OCI-M2 (cell line): ENCODE measurements at regions not wholly inside any gene's neighbourhood (a gene's known extent, or its start where the extent isn't known, plus 50 kb on each side); places are given as distances from the start of the nearest gene placed in this dataset.

Source experiments
- DNase-seq: peaks from one replicate; lab custom pipeline; 2025; ENCODE audit not compliant: unreplicated experiment; lab: John Stamatoyannopoulos, UW

- DNase-seq: no peak
Measured at GRCh38 chr10:9759596-9759995, 1258.1 kb upstream of the CELF2 start.

- no peak for DNase-seq
Measured at GRCh38 chr10:9762966-9763656, 1254.6 kb upstream of the CELF2 start.

DNA sequence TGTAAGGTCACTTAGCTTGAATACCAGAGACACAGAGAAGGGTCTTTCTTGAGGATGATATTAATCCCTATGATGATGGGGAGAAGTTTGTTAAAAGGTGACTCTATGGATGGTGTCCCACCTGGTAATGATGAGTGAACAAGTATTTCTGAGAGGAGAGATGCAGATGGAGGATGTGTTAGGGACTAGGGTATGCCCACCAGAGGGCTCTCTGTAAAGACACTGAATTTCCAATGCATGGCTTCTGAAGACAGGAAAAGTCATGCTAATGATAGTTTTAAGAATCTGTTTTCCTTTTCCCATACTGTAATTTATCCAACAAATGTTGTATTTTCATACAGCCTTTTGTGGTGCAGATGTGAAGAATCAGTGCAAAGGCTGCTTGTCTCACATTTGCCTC is 1250.9 kb upstream of the CELF2 start:
- no peak for DNase-seq

GRCh38 chr10:9781666-9782065 is 1236.0 kb upstream of the CELF2 start:
- no peak for DNase-seq

GRCh38 chr10:9786101-9786500 is 1231.6 kb upstream of the CELF2 start:
- no peak for DNase-seq

DNA sequence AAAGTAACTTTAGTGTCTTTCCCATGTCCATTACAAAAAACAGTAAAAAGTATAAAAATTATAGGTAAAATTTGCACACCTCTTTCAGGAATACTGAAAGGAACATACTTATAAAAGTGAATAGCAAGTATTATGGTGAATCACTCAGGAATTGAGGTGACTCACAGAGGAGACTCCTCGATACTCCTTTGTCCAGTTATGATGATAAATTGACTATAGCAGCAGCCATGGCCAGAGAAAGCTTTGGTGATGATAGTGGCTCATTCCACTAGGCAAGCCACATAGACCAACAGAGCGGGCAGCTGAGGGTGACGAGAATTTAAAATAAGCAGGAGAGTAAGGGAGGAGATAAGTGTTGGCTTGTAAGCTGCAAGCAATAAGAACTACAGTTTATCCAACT is 1231.1 kb upstream of the CELF2 start:
- no peak for DNase-seq

GRCh38 chr10:9789996-9790395 is 1227.7 kb upstream of the CELF2 start:
- no peak for DNase-seq

DNA sequence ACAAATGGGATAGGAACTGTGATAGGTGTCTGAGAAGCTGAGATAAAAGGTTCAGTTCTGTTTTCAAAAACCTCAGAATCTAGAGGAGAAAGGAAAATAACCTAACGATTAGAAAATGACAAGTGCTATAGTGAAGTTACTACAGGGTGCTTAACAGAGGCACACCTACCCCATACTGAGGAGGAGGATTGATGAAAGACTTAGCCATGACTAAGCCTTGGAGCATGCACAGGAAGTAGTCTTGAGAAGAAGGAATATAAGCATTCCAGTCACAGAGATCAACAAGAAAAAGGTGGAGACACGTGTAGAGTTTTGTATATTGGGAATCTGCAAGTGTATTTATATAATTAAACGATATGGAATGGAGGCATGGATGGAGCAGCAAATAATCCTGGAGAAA is 1225.5 kb upstream of the CELF2 start:
- DNase-seq: no peak

DNA sequence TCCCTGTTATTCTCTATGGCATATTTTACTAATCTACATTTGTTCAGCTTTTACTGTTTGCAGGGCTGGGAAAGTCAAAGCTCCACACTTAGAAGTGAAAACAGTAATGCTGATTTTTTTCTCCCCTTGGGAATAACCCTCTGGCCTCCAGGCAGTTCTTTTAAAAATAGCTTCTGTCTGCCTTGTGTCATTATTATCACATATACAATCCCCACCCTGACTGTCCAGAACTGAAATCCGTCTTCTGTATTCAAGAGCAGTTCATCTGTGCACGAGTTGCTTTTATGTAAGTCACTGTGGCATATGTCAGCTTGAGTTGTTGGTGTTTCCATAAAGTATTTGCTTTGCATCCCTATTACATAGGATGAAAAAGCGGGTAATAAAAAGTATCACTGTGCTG is 1221.1 kb upstream of the CELF2 start:
- DNase-seq: no peak

DNA sequence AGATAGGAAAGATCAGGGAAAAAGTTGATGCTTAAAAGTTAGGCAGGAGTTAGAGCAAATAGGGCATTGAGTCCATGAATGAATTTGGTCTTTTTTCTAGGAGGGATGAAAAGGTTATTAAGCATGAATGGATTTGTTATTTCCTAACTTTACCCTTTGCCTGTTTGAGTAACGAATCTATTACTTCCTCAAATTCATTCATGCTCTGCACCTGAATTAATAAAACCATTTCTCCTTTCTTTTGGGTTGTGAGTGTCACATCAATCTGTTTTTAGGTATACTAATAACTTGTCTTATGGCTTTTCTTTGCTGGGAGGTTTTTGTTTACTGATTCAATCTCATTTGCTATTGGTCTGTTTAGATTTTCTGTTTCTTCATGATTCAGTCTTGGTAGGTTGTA is 1217.7 kb upstream of the CELF2 start:
- no peak for DNase-seq

DNA sequence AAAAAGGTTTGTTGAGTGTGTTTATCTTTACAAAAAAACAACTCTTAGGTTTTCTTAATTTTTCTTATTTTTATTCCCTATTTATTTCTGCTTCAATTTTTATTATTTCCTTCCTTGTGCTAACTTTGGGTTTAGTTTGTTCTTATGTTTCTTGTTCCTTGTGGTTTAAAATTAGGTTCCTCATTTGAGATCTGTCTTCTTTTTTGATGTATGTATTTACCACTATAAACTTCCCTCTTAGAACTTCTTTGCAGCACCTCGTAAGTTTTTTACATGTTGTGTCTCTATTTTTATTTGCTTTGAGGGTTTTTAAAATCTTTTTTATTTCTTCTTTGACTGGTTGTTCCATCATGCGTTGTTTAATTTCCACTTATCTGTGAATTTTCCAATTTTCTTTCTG is 1217.1 kb upstream of the CELF2 start:
- DNase-seq: no peak

GRCh38 chr10:9807846-9808245 is 1209.8 kb upstream of the CELF2 start:
- DNase-seq: peak; percentile 32

GRCh38 chr10:9811601-9812000 is 1206.1 kb upstream of the CELF2 start:
- DNase-seq: no peak

DNA sequence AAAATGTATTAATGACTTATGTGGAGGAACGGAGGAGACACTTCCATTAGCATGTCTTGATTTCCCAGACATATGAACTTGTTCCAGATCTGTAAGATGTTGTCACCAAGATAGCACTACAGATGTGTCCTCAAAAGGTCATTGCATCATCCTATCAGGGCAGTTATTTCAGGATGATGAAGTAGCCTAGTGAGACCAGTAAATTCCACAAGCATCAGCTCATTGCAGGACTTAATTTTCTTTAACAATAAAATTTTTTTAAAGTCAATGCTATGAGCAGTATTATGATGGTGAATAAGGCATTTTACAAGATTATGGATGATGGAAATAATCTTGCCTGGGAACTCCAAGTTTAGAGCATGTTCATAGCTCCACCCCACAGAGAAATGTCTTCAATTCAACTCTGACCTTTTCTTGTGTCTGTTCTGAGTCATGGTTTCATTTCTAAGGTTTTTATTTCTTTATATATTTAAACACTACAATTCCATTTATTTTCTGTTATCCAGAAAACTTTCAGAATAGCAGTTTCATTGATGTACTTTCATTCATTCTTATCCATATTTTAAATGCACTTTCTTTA is 1203.3 kb upstream of the CELF2 start:
- DNase-seq: no peak

GRCh38 chr10:9819756-9820494 is 1197.7 kb upstream of the CELF2 start:
- DNase-seq: no peak

DNA sequence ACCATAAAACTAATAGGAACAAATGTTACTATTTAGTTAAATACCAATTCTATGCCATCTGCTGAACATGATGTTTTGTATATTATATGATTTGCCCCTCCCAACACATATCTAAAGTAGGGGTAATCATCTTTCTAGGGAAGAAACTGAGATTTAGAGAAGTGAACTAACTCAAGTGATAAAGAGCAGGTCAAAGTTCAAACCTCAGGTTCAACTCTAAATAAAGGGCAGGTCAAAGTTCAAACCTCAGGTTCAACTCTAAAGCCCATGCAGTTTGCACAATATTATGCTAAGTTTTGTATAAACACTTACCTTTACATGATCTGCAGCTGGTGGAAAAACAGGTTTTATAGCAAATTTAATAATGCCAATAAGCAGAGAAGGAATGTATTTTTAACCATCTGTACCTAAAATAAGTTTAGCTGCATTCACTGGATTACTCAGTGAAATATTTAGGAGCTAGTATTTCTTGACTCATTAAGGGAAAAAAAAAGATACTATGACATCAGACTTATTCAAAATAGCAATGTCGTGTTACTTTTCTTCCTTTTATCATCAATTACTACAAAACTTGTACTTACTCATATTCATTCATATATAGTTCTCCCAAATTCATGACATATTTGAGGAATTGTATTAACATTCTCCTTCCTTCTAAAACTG is 1194.3 kb upstream of the CELF2 start:
- no peak for DNase-seq

- no peak for DNase-seq
Measured at GRCh38 chr10:9824631-9825071, 1193.0 kb upstream of the CELF2 start.

DNA sequence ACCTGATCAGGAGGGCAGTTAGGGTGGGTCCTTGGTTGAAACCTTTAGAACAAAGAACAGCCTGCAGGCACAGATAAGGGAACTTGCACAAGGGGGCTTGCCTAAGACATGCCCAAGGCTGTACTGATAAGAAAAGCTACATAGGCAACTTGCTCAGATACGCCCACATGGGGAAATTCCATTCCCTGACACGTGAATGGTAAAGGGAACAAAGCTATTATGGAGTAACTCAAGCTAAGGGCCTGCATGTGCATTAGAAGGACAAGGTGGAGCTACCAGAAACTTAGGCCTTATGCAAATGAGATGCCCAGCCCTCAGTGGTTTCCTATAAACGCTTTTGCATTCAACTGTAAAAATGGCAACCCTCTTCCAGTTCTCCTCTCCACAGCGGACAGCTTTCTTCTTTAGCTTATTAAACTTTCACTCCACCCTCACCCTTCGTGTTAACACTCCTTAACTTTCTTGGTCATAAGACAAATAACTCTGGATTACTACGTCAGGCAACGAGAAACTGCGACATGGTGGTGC is 1192.1 kb upstream of the CELF2 start:
- peak; percentile 71 for DNase-seq

DNA sequence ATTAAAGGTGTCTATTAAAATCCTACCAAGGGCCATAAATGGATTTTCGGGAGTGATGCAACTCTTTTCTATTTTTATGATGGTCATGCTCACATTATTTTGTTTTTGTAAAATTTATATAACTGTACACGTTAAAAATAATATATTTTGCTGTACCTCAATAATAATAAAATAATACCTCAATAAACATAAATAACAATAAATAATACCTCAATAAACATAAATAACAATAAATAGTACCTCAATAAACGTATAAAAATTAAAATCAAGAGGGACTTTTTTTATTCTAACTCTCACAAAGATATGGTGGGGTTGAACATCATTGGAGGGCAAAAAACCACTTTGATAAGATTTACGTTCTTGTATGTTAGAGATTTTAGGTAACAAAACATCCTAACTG is 1189.6 kb upstream of the CELF2 start:
- DNase-seq: no peak

DNA sequence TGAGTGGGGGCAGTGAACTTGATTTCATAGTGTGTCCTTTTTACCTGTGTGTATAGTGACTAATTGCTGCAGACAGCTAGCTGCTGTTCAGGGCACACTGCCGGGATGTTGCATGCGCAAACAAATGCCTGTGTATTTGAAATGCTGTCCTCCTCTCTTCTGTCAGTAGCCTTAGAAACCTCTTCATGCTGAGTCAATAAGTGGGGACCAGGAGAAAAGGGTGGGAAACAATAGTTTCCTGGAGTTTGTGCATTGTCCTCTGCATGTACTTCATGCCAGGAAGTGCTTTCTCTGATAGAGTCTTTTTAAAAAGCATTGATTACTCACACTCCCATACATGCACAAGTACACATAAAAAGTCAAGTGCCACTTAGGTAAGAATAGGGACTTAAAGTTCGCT is 1183.7 kb upstream of the CELF2 start:
- DNase-seq: no peak

DNA sequence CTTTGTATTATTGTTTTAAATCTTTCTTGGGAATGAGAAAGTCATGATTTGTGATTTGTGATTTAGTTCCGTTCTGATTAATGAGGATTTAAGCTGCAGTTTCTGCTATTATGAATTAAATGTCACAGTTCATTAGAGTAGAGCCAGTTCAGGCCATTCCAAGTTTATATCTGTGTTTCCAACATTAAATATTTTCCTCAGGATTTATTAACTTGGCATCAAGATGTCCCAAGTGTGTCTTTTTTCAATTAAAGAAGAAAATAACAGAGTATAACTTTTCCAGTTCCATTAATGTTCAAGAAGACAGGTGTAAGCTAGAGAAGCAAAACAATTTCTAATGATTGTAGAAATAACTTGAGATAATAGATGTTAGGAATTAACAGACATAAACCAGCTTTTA is 1183.2 kb upstream of the CELF2 start:
- DNase-seq: no peak

GRCh38 chr10:9845075-9845474 is 1172.6 kb upstream of the CELF2 start:
- DNase-seq: no peak
